ENCODE measurements at regions not wholly inside any gene's neighbourhood (a gene's known extent, or its start where the extent isn't known, plus 50 kb on each side); places are given as distances from the start of the nearest gene placed in this dataset.

GRCh38 chr9:107815782-107816560 lies 326.4 kb upstream of the KLF4 start:
- peak; percentile 24 for DNase-seq (ENCODE audit: low read depth)
- H3K4me3 ChIP-seq (ENCODE audit: low read depth, low read length): no peak overlapping the region
- no peak for TF ChIP-seq CTCF (IDR thresholded peaks at IDR 0.05; ENCODE audit: insufficient read depth, low read depth, low read length, missing control alignments)

- H3K4me3 ChIP-seq (ENCODE audit: low read depth, low read length): no peak overlapping the region
- no peak for TF ChIP-seq CTCF (IDR thresholded peaks at IDR 0.05; ENCODE audit: insufficient read depth, low read depth, low read length, missing control alignments)
- no peak for DNase-seq (ENCODE audit: low read depth)
Observed at GRCh38 chr9:107813287-107813686, 323.7 kb upstream of the KLF4 start.

GRCh38 chr9:107810461-107810961 lies 320.9 kb upstream of the KLF4 start:
- no peak for TF ChIP-seq CTCF (IDR thresholded peaks at IDR 0.05; ENCODE audit: insufficient read depth, low read depth, low read length, missing control alignments)
- DNase-seq (ENCODE audit: low read depth): no peak
- no peak overlapping the region for H3K4me3 ChIP-seq (ENCODE audit: low read depth, low read length)

GRCh38 chr9:107809871-107810460 lies 320.4 kb upstream of the KLF4 start:
- H3K4me3 ChIP-seq (ENCODE audit: low read depth, low read length): no peak overlapping the region
- DNase-seq (ENCODE audit: low read depth): no peak
- TF ChIP-seq CTCF (IDR thresholded peaks at IDR 0.05; ENCODE audit: insufficient read depth, low read depth, low read length, missing control alignments): no peak

- no peak for DNase-seq (ENCODE audit: low read depth)
Observed at GRCh38 chr9:107807183-107807582, 317.6 kb upstream of the KLF4 start.

GRCh38 chr9:107805201-107805600 lies 315.6 kb upstream of the KLF4 start:
- DNase-seq (ENCODE audit: low read depth): no peak
- no peak overlapping the region for H3K4me3 ChIP-seq (ENCODE audit: low read depth, low read length)
- TF ChIP-seq CTCF (IDR thresholded peaks at IDR 0.05; ENCODE audit: insufficient read depth, low read depth, low read length, missing control alignments): no peak

More at GRCh38 chr9:107807183-107807582, 317.6 kb upstream of the KLF4 start:
- no peak for TF ChIP-seq CTCF (IDR thresholded peaks at IDR 0.05; ENCODE audit: insufficient read depth, low read depth, low read length, missing control alignments)
- no peak overlapping the region for H3K4me3 ChIP-seq (ENCODE audit: low read depth, low read length)
